SK-N-SH (cell line): ENCODE measurements at regions not wholly inside any gene's neighbourhood (a gene's known extent, or its start where the extent isn't known, plus 50 kb on each side); places are given as distances from the start of the nearest gene placed in this dataset.

Experiments
- CTCF ChIA-PET: fragments of 300-600, 350-600 bp; formaldehyde crosslinking; extraction: SDS; loops from one replicate; lab custom pipeline; 2021; lab: Yijun Ruan, JAX
- POLR2A ChIA-PET: fragments of 350-600 bp; sonication (Branson Sonifier 250); formaldehyde crosslinking; extraction: SDS; loops from one replicate; lab custom pipeline; 2020; ENCODE audit warnings: antibody characterized with exemption, inconsistent platforms; lab: Yijun Ruan, JAX
- DNase-seq: peaks from one replicate; pipeline ENCODE4 v3.0.0; 2012
- H2AFZ ChIP-seq: fragments of 200-600 bp; sonication (generic); 2 replicates; pipeline ENCODE4 v1.8.1; 2016; ENCODE audit warnings: antibody characterized with exemption, mild to moderate bottlenecking, low read depth
- H3F3A ChIP-seq: fragments of 200-600 bp; sonication (generic); replicated peaks from 2 replicates; pipeline ENCODE3; 2016; ENCODE audit warnings: antibody characterized with exemption, mild to moderate bottlenecking; ENCODE audit not compliant: insufficient read depth
- H3K27ac ChIP-seq, 2 experiments: fragments of 200-500 bp in 1 of 2; fragments of 200-600 bp in 1 of 2; sonication (Bioruptor generic) in 1 of 2; sonication (generic), shearing (Covaris generic) in 1 of 2; 2 replicates each; pipeline versions ENCODE4 v1.5.1 to v1.6.1; 2014 to 2016; ENCODE audit warnings: low read depth in 2 of 2, inconsistent platforms in 1 of 2, low read length in 1 of 2, mild to moderate bottlenecking in 1 of 2, mixed read lengths in 1 of 2
- H3K27me3 ChIP-seq: fragments of 200-600 bp; sonication (generic), shearing (Covaris generic); 2 replicates; pipeline ENCODE4 v1.6.1; 2016; ENCODE audit warnings: mixed run types; ENCODE audit not compliant: insufficient read depth
- H3K36me3 ChIP-seq, 2 experiments: fragments of 200-500 bp in 1 of 2; fragments of 200-600 bp in 1 of 2; sonication (Bioruptor generic) in 1 of 2; sonication (generic) in 1 of 2; replicated peaks in 1 of 2; 2 replicates each; pipeline versions ENCODE3 to v1.5.1; 2014 to 2016; ENCODE audit warnings: low read length in 1 of 2, mild to moderate bottlenecking in 1 of 2; ENCODE audit not compliant: insufficient read depth in 2 of 2, control insufficient read depth in 1 of 2
- H3K4me1 ChIP-seq, 2 experiments: fragments of 200-500 bp in 1 of 2; fragments of 200-600 bp in 1 of 2; sonication (Bioruptor generic) in 1 of 2; sonication (generic), shearing (Covaris generic) in 1 of 2; 2 replicates each; pipeline versions ENCODE4 v1.5.1 to v1.6.1; 2014 to 2016; ENCODE audit warnings: low read depth in 1 of 2, low read length in 1 of 2, mixed run types in 1 of 2; ENCODE audit not compliant: insufficient read depth in 2 of 2, control insufficient read depth in 1 of 2
- H3K4me2 ChIP-seq: fragments of 200-600 bp; sonication (generic), shearing (Covaris generic); 2 replicates; pipeline ENCODE4 v1.6.1; 2017; ENCODE audit warnings: mixed run types
- H3K4me3 ChIP-seq, 2 experiments: fragments of 200-500 bp in 1 of 2; fragments of 200-600 bp in 1 of 2; sonication (Bioruptor generic) in 1 of 2; sonication (generic), shearing (Covaris generic) in 1 of 2; 2 replicates each; pipeline versions ENCODE4 v1.5.1 to v1.8.1; 2014 to 2016; ENCODE audit warnings: low read depth in 2 of 2, inconsistent platforms in 1 of 2, low read length in 1 of 2, mild to moderate bottlenecking in 1 of 2, mixed read lengths in 1 of 2, moderate library complexity in 1 of 2
- H3K79me2 ChIP-seq: fragments of 200-600 bp; sonication (generic); 2 replicates; pipeline ENCODE4 v1.8.1; 2017; ENCODE audit warnings: mild to moderate bottlenecking; ENCODE audit not compliant: insufficient read depth
- H3K9ac ChIP-seq: fragments of 200-600 bp; sonication (generic); 2 replicates; pipeline ENCODE4 v1.6.1; 2017; ENCODE audit warnings: mixed run types
- H3K9me2 ChIP-seq: fragments of 200-600 bp; sonication (generic); 2 replicates; pipeline ENCODE4 v1.6.1; 2017; ENCODE audit warnings: mixed run types
- H3K9me3 ChIP-seq: fragments of 200-600 bp; sonication (generic); 2 replicates; pipeline ENCODE4 v1.6.1; 2017; ENCODE audit warnings: mixed run types, mild to moderate bottlenecking, moderate library complexity
- H4K20me1 ChIP-seq: fragments of 200-600 bp; sonication (generic); 2 replicates; pipeline ENCODE4 v1.6.1; 2017; ENCODE audit warnings: mild to moderate bottlenecking, mixed run types; ENCODE audit not compliant: insufficient read depth
- CHD2 ChIP-seq: fragments of 150-350 bp; IDR thresholded peaks from 2 replicates; pipeline ENCODE4 v1.6.1; 2018; ENCODE audit warnings: low read length; ENCODE audit not compliant: partially characterized antibody
- ELF1 ChIP-seq: IDR thresholded peaks from 2 replicates; pipeline ENCODE4 v1.4.0; 2012
- EZH2phosphoT487 ChIP-seq: fragments of 200-600 bp; sonication (generic); IDR thresholded peaks from 2 replicates; pipeline ENCODE4 v1.6.1; 2017; ENCODE audit warnings: low read depth, mixed run types, mild to moderate bottlenecking, antibody characterized with exemption, moderate library complexity, borderline replicate concordance
- FOXJ3 ChIP-seq: sonication (generic); formaldehyde crosslinking; IDR thresholded peaks from 2 replicates; pipeline ENCODE4 v1.5.1; 2020; ENCODE audit warnings: mild to moderate bottlenecking, missing genetic modification reagents
- MXI1 ChIP-seq: IDR thresholded peaks from 2 replicates; pipeline ENCODE4 v1.6.1; 2012; ENCODE audit warnings: mild to moderate bottlenecking, low read depth, low read length, improper control_type of control experiment
- NFIC ChIP-seq: IDR thresholded peaks from 2 replicates; pipeline ENCODE4 v1.4.0; 2012; ENCODE audit warnings: borderline replicate concordance
- RFX5 ChIP-seq: IDR thresholded peaks from 2 replicates; pipeline ENCODE4 v1.6.1; 2012; ENCODE audit warnings: mild to moderate bottlenecking, improper control_type of control experiment, low read length
- RXRA ChIP-seq: IDR thresholded peaks from 2 replicates; pipeline ENCODE4 v1.4.0; 2012; ENCODE audit warnings: low read depth, mild to moderate bottlenecking, borderline replicate concordance
- YY1 ChIP-seq: IDR thresholded peaks from 2 replicates; pipeline ENCODE4 v1.4.0; 2012; ENCODE audit warnings: low read depth, mild to moderate bottlenecking
- WGBS: methylation state at CpG from one replicate; pipeline ENCODE4 v1.1.6; 2017; ENCODE audit warnings: low lambda C conversion rate; 5-methylcytosine and 5-hydroxymethylcytosine counted together
- TF ChIP-seq, protein P1 (sequence below): IDR thresholded peaks from 2 replicates; pipeline ENCODE4; 2012
- TF ChIP-seq, protein P2 (sequence below): IDR thresholded peaks from 2 replicates; pipeline ENCODE4 v1.4.0; 2012; ENCODE audit warnings: low read depth, borderline replicate concordance
- TF ChIP-seq, protein P3 (sequence below): IDR thresholded peaks from 2 replicates; pipeline ENCODE4 v1.4.0; 2012; ENCODE audit warnings: low read depth
- TF ChIP-seq, protein P4 (sequence below): fragments of 150-350 bp; IDR thresholded peaks from 2 replicates; pipeline ENCODE4 v1.6.1; 2016; ENCODE audit warnings: mild to moderate bottlenecking, low read depth, low read length
- TF ChIP-seq, protein P5 (sequence below): fragments of 200-600 bp; sonication (generic); IDR thresholded peaks from 2 replicates; pipeline ENCODE4 v1.6.1; 2017; ENCODE audit warnings: antibody characterized with exemption, mild to moderate bottlenecking, moderate library complexity

DNA sequence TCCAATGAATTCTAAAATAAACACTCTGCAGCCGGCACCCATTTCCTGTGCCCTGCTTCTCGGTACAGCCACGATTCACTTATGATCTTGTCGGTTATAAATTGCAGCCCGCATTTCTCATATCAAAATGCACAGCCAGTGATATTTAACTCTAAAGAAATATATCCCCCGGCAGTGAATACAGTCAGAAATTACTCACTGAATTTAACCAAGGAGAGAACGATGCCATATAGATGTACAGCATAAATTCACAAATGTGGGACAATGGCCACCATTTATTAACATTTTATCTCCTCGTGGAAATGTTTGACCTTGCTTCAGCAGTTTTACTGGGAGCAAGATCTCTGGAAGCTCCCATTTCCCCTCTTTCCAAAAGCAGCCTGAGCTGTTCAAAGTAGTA, 1517.8 kb downstream of the BRD1 start:
- no peak for DNase-seq
- H3K27me3 ChIP-seq, result no peaks in the 10 kb centered on the region
- ChIA-PET POLR2A (no interaction called here), CTCF (interaction anchor here (0.9 kb wide), 1 partner anchor 10 kb away, joined by 3 read pairs; no protein-coding TSS in a partner anchor)
- no peaks in the 10 kb centered on the region for H3K4me1 ChIP-seq
- no peak overlapping the region for H3K4me3 ChIP-seq
- H3K79me2 ChIP-seq, result no peaks in the 10 kb centered on the region
- H2AFZ ChIP-seq, result no peak overlapping the region
- no peak overlapping the region for H3K27ac ChIP-seq
- H4K20me1 ChIP-seq, result no peaks in the 10 kb centered on the region
- 14% methylated on average over 8 of the region's 8 CpGs for WGBS
- no peak overlapping the region for H3K4me2 ChIP-seq
- H3K9me3 ChIP-seq, result no peaks in the 10 kb centered on the region
- H3K9me2 ChIP-seq, result no peaks in the 10 kb centered on the region
- no peaks in the 10 kb centered on the region for H3K36me3 ChIP-seq
- TF ChIP-seq, protein P1, sequence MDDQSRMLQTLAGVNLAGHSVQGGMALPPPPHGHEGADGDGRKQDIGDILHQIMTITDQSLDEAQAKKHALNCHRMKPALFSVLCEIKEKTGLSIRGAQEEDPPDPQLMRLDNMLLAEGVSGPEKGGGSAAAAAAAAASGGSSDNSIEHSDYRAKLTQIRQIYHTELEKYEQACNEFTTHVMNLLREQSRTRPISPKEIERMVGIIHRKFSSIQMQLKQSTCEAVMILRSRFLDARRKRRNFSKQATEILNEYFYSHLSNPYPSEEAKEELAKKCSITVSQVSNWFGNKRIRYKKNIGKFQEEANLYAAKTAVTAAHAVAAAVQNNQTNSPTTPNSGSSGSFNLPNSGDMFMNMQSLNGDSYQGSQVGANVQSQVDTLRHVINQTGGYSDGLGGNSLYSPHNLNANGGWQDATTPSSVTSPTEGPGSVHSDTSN, result no peak
- no peak for TF ChIP-seq NFIC
- no peak for TF ChIP-seq MXI1
- TF ChIP-seq ELF1, result no peak
- TF ChIP-seq, protein P2, sequence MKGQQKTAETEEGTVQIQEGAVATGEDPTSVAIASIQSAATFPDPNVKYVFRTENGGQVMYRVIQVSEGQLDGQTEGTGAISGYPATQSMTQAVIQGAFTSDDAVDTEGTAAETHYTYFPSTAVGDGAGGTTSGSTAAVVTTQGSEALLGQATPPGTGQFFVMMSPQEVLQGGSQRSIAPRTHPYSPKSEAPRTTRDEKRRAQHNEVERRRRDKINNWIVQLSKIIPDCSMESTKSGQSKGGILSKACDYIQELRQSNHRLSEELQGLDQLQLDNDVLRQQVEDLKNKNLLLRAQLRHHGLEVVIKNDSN, result no peak
- TF ChIP-seq, protein P3, sequence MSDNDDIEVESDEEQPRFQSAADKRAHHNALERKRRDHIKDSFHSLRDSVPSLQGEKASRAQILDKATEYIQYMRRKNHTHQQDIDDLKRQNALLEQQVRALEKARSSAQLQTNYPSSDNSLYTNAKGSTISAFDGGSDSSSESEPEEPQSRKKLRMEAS, result no peak
- TF ChIP-seq FOXJ3 (CRISPR knock-in tag), result no peak
- no peak for TF ChIP-seq CHD2
- no peak for TF ChIP-seq RFX5
- TF ChIP-seq RXRA, result no peak
- TF ChIP-seq, protein P4, sequence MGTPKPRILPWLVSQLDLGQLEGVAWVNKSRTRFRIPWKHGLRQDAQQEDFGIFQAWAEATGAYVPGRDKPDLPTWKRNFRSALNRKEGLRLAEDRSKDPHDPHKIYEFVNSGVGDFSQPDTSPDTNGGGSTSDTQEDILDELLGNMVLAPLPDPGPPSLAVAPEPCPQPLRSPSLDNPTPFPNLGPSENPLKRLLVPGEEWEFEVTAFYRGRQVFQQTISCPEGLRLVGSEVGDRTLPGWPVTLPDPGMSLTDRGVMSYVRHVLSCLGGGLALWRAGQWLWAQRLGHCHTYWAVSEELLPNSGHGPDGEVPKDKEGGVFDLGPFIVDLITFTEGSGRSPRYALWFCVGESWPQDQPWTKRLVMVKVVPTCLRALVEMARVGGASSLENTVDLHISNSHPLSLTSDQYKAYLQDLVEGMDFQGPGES, result no peak
- no peak for TF ChIP-seq EZH2phosphoT487
- TF ChIP-seq, protein P5, sequence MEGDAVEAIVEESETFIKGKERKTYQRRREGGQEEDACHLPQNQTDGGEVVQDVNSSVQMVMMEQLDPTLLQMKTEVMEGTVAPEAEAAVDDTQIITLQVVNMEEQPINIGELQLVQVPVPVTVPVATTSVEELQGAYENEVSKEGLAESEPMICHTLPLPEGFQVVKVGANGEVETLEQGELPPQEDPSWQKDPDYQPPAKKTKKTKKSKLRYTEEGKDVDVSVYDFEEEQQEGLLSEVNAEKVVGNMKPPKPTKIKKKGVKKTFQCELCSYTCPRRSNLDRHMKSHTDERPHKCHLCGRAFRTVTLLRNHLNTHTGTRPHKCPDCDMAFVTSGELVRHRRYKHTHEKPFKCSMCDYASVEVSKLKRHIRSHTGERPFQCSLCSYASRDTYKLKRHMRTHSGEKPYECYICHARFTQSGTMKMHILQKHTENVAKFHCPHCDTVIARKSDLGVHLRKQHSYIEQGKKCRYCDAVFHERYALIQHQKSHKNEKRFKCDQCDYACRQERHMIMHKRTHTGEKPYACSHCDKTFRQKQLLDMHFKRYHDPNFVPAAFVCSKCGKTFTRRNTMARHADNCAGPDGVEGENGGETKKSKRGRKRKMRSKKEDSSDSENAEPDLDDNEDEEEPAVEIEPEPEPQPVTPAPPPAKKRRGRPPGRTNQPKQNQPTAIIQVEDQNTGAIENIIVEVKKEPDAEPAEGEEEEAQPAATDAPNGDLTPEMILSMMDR, result no peak
- no peak for TF ChIP-seq YY1
- no peaks in the 10 kb centered on the region for H3F3A ChIP-seq
- H3K9ac ChIP-seq, result no peak overlapping the region
